HL-60 (cell line): ENCODE measurements at regions not wholly inside any gene's neighbourhood (a gene's known extent, or its start where the extent isn't known, plus 50 kb on each side); places are given as distances from the start of the nearest gene placed in this dataset.

Experiments
- GABPA ChIP-seq: IDR thresholded peaks from 2 replicates; pipeline ENCODE4 v1.6.1; 2012; ENCODE audit warnings: low read depth
- POLR2AphosphoS5 ChIP-seq: IDR thresholded peaks from 2 replicates; pipeline ENCODE4 v1.6.1; 2012; ENCODE audit warnings: low read depth
- TF ChIP-seq, protein P1 (sequence below): IDR thresholded peaks from one replicate; pipeline ENCODE4 v1.5.1; 2011; ENCODE audit warnings: low read length, control low read depth, inconsistent platforms; ENCODE audit not compliant: insufficient read depth

DNA sequence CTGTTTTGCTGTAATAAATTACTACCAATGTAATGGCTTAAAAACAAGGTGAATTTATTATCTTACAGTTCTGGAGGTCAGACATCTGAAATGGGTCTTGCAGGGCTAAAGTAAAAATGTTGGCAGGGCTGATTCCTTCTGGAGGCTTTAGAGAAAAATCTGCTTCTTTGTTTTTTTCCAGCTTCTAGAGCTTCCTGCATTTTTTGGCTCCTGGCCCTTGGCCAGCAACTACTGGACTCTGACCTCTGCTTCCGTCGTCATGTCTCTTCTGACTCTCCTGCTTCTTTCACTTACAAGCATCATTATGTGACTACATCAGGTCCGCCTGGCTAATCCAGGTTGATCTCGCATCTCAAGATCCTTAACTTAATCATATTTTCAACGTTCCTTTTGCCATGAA, 350.9 kb downstream of the S1PR1 start:
- TF ChIP-seq, protein P1, sequence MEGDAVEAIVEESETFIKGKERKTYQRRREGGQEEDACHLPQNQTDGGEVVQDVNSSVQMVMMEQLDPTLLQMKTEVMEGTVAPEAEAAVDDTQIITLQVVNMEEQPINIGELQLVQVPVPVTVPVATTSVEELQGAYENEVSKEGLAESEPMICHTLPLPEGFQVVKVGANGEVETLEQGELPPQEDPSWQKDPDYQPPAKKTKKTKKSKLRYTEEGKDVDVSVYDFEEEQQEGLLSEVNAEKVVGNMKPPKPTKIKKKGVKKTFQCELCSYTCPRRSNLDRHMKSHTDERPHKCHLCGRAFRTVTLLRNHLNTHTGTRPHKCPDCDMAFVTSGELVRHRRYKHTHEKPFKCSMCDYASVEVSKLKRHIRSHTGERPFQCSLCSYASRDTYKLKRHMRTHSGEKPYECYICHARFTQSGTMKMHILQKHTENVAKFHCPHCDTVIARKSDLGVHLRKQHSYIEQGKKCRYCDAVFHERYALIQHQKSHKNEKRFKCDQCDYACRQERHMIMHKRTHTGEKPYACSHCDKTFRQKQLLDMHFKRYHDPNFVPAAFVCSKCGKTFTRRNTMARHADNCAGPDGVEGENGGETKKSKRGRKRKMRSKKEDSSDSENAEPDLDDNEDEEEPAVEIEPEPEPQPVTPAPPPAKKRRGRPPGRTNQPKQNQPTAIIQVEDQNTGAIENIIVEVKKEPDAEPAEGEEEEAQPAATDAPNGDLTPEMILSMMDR = no peak
- TF ChIP-seq POLR2AphosphoS5 (no peak), GABPA (no peak)
